Mesendoderm (in vitro differentiated cells): ENCODE measurements at regions not wholly inside any gene's neighbourhood (a gene's known extent, or its start where the extent isn't known, plus 50 kb on each side); places are given as distances from the start of the nearest gene placed in this dataset.

Source experiments
- DNase-seq: peaks from one replicate; pipeline ENCODE4 v3.0.0; 2013
- H2AK5ac ChIP-seq: 2 replicates; pipeline ENCODE4 v1.6.1; 2013; ENCODE audit warnings: low read length, inconsistent platforms
- H2BK120ac ChIP-seq: 2 replicates; pipeline ENCODE4 v1.6.1; 2013; ENCODE audit warnings: low read depth, mild to moderate bottlenecking, low read length, moderate library complexity, mixed read lengths
- H2BK15ac ChIP-seq: replicated peaks from 2 replicates; pipeline ENCODE4 v1.6.1; 2013; ENCODE audit warnings: low read depth, mild to moderate bottlenecking, moderate library complexity
- H2BK5ac ChIP-seq: 2 replicates; pipeline ENCODE4 v1.6.1; 2013; ENCODE audit warnings: low read length, inconsistent platforms
- H3K18ac ChIP-seq: 2 replicates; pipeline ENCODE4 v1.6.1; 2013; ENCODE audit warnings: mild to moderate bottlenecking, low read length, mixed read lengths
- H3K23ac ChIP-seq: one replicate; pipeline ENCODE4 v1.6.1; 2013; ENCODE audit warnings: low read length
- H3K27ac ChIP-seq: 2 replicates; pipeline ENCODE4 v1.5.1; 2013; ENCODE audit warnings: low read depth, mild to moderate bottlenecking, inconsistent platforms, low read length, moderate library complexity
- H3K27me3 ChIP-seq: 2 replicates; pipeline ENCODE4 v1.6.1; 2013; ENCODE audit warnings: low read length, control low read depth, mild to moderate bottlenecking, inconsistent platforms; ENCODE audit not compliant: insufficient read depth, poor library complexity
- H3K36me3 ChIP-seq: 2 replicates; pipeline ENCODE4 v1.6.1; 2013; ENCODE audit warnings: low read length, inconsistent platforms; ENCODE audit not compliant: control insufficient read depth, insufficient read depth
- H3K4ac ChIP-seq: one replicate; pipeline ENCODE4 v1.6.1; 2013; ENCODE audit warnings: low read depth, mild to moderate bottlenecking, low read length, moderate library complexity
- H3K4me1 ChIP-seq: 2 replicates; pipeline ENCODE4 v1.6.1; 2013; ENCODE audit warnings: low read depth, low read length, inconsistent platforms; ENCODE audit not compliant: control insufficient read depth
- H3K4me2 ChIP-seq: 2 replicates; pipeline ENCODE4 v1.6.1; 2013; ENCODE audit warnings: low read length
- H3K4me3 ChIP-seq: 2 replicates; pipeline ENCODE4 v1.5.1; 2013; ENCODE audit warnings: mild to moderate bottlenecking, low read length
- H3K56ac ChIP-seq: one replicate; pipeline ENCODE4 v1.6.1; 2013; ENCODE audit warnings: low read length
- H3K79me1 ChIP-seq: 2 replicates; pipeline ENCODE4 v1.6.1; 2013; ENCODE audit warnings: low read length, inconsistent platforms
- H3K79me2 ChIP-seq: 2 replicates; pipeline ENCODE4 v1.6.1; 2013; ENCODE audit warnings: mild to moderate bottlenecking, low read length; ENCODE audit not compliant: control insufficient read depth, insufficient read depth
- H3K9ac ChIP-seq: 2 replicates; pipeline ENCODE4 v1.6.1; 2013; ENCODE audit warnings: low read length, inconsistent platforms
- H4K5ac ChIP-seq: one replicate; pipeline ENCODE4 v1.6.1; 2013; ENCODE audit warnings: low read length
- H4K8ac ChIP-seq: one replicate; pipeline ENCODE4 v1.6.1; 2013; ENCODE audit warnings: low read depth, mild to moderate bottlenecking, control low read depth, low read length, moderate library complexity
- WGBS: extraction: QIAGEN DNeasy Blood & Tissue Kit; methylation state at CpG from one replicate; pipeline ENCODE4 v1.1.7; 2013; ENCODE audit warnings: low lambda C conversion rate, missing lambda C conversion rate; ENCODE audit not compliant: insufficient coverage; ENCODE audit errors: extremely low coverage; 5-methylcytosine and 5-hydroxymethylcytosine counted together

GRCh38 chr2:187009483-187010239 lies 160.7 kb upstream of the ZSWIM2 start:
- H2BK120ac ChIP-seq: no peak overlapping the region
- H4K5ac ChIP-seq: no peak overlapping the region
- H3K36me3 ChIP-seq: no peaks in the 10 kb centered on the region
- H3K4me3 ChIP-seq: no peak overlapping the region
- H4K8ac ChIP-seq: no peak overlapping the region
- no peak overlapping the region for H2BK5ac ChIP-seq
- no peaks in the 10 kb centered on the region for H3K27me3 ChIP-seq
- H3K56ac ChIP-seq: no peak overlapping the region
- H3K23ac ChIP-seq: no peak overlapping the region
- no peak overlapping the region for H3K4me2 ChIP-seq
- no peaks in the 10 kb centered on the region for H3K79me1 ChIP-seq
- H3K79me2 ChIP-seq: no peaks in the 10 kb centered on the region
- H3K4ac ChIP-seq: no peak overlapping the region
- no peaks in the 10 kb centered on the region for H3K4me1 ChIP-seq
- no peak overlapping the region for H3K9ac ChIP-seq
- no CpG with 5 or more reads among the region's 2 CpGs for WGBS
- no peak overlapping the region for H3K18ac ChIP-seq
- DNase-seq: no peak
- H3K27ac ChIP-seq: no peak overlapping the region
- H2BK15ac ChIP-seq: no peak overlapping the region
- H2AK5ac ChIP-seq: no peak overlapping the region

- no peak overlapping the region for H2AK5ac ChIP-seq
- H3K4ac ChIP-seq: no peak overlapping the region
- H3K27me3 ChIP-seq: no peaks in the 10 kb centered on the region
- H3K4me2 ChIP-seq: no peak overlapping the region
- no peak overlapping the region for H4K8ac ChIP-seq
- H3K23ac ChIP-seq: no peak overlapping the region
- no peak overlapping the region for H2BK5ac ChIP-seq
- no peak for DNase-seq
- no peak overlapping the region for H3K27ac ChIP-seq
- no peaks in the 10 kb centered on the region for H3K79me1 ChIP-seq
- no peak overlapping the region for H3K9ac ChIP-seq
- no peak overlapping the region for H3K4me3 ChIP-seq
- no peak overlapping the region for H3K56ac ChIP-seq
- H3K4me1 ChIP-seq: no peaks in the 10 kb centered on the region
- no peak overlapping the region for H3K18ac ChIP-seq
- no peaks in the 10 kb centered on the region for H3K36me3 ChIP-seq
- H2BK15ac ChIP-seq: no peak overlapping the region
- H4K5ac ChIP-seq: no peak overlapping the region
- H2BK120ac ChIP-seq: no peak overlapping the region
- no peaks in the 10 kb centered on the region for H3K79me2 ChIP-seq
Observed at GRCh38 chr2:187008111-187008510, 159.1 kb upstream of the ZSWIM2 start.

- Histone ChIP-seq H3K56ac (no peak overlapping the region), H3K23ac (no peak overlapping the region), H2BK120ac (no peak overlapping the region), H2AK5ac (no peak overlapping the region), H3K79me2 (no peaks in the 10 kb centered on the region), H2BK5ac (no peak overlapping the region), H3K4ac (no peak overlapping the region), H2BK15ac (no peak overlapping the region), H3K4me3 (no peak overlapping the region), H3K4me1 (no peaks in the 10 kb centered on the region), H3K9ac (no peak overlapping the region), H3K27me3 (no peaks in the 10 kb centered on the region), H4K8ac (no peak overlapping the region), H3K4me2 (no peak overlapping the region), H3K18ac (no peak overlapping the region), H4K5ac (no peak overlapping the region), H3K36me3 (no peaks in the 10 kb centered on the region), H3K79me1 (no peaks in the 10 kb centered on the region), H3K27ac (no peak overlapping the region)
- WGBS: no CpG with 5 or more reads among the region's 1 CpG
- DNase-seq: no peak
Observed at GRCh38 chr2:187003611-187004010, 154.6 kb upstream of the ZSWIM2 start.

- no peak for DNase-seq
- H4K8ac ChIP-seq: no peak overlapping the region
- H3K27ac ChIP-seq: no peak overlapping the region
- H3K27me3 ChIP-seq: no peaks in the 10 kb centered on the region
- H3K36me3 ChIP-seq: no peaks in the 10 kb centered on the region
- H3K56ac ChIP-seq: no peak overlapping the region
- no peak overlapping the region for H2AK5ac ChIP-seq
- H3K79me2 ChIP-seq: no peaks in the 10 kb centered on the region
- no peak overlapping the region for H3K9ac ChIP-seq
- H2BK120ac ChIP-seq: no peak overlapping the region
- H3K23ac ChIP-seq: no peak overlapping the region
- no peak overlapping the region for H3K18ac ChIP-seq
- H2BK5ac ChIP-seq: no peak overlapping the region
- H3K4me1 ChIP-seq: no peaks in the 10 kb centered on the region
- no peak overlapping the region for H3K4ac ChIP-seq
- H3K4me3 ChIP-seq: no peak overlapping the region
- no CpG with 5 or more reads among the region's 32 CpGs for WGBS
- H3K4me2 ChIP-seq: no peak overlapping the region
- H3K79me1 ChIP-seq: no peaks in the 10 kb centered on the region
- no peak overlapping the region for H2BK15ac ChIP-seq
- H4K5ac ChIP-seq: no peak overlapping the region
Observed at GRCh38 chr2:187003038-187003554, 154.1 kb upstream of the ZSWIM2 start.

GRCh38 chr2:187002242-187002641 lies 153.3 kb upstream of the ZSWIM2 start:
- Histone ChIP-seq H3K4me2 (no peak overlapping the region), H3K23ac (no peak overlapping the region), H2BK15ac (no peak overlapping the region), H3K4me3 (no peak overlapping the region), H3K27ac (no peak overlapping the region), H3K9ac (no peak overlapping the region), H3K79me1 (no peaks in the 10 kb centered on the region), H3K4ac (no peak overlapping the region), H3K56ac (no peak overlapping the region), H3K18ac (no peak overlapping the region), H2AK5ac (no peak overlapping the region), H4K8ac (no peak overlapping the region), H3K27me3 (no peaks in the 10 kb centered on the region), H2BK120ac (no peak overlapping the region), H3K79me2 (no peaks in the 10 kb centered on the region), H4K5ac (no peak overlapping the region), H3K4me1 (no peaks in the 10 kb centered on the region), H2BK5ac (no peak overlapping the region), H3K36me3 (no peaks in the 10 kb centered on the region)
- DNase-seq: no peak
- no CpG with 5 or more reads among the region's 18 CpGs for WGBS

- WGBS: no CpG with 5 or more reads among the region's 7 CpGs
- H3K4me1 ChIP-seq: no peaks in the 10 kb centered on the region
Observed at GRCh38 chr2:187001248-187001647, 152.3 kb upstream of the ZSWIM2 start.

More at GRCh38 chr2:187001248-187001647, 152.3 kb upstream of the ZSWIM2 start:
- no peak overlapping the region for H3K18ac ChIP-seq
- H3K79me2 ChIP-seq: no peaks in the 10 kb centered on the region
- no peaks in the 10 kb centered on the region for H3K79me1 ChIP-seq
- H3K9ac ChIP-seq: no peak overlapping the region
- H2BK5ac ChIP-seq: no peak overlapping the region
- no peak overlapping the region for H3K4ac ChIP-seq
- H3K23ac ChIP-seq: no peak overlapping the region
- no peaks in the 10 kb centered on the region for H3K27me3 ChIP-seq
- H2BK120ac ChIP-seq: no peak overlapping the region
- no peak overlapping the region for H3K4me2 ChIP-seq
- no peak overlapping the region for H3K56ac ChIP-seq
- no peak overlapping the region for H4K5ac ChIP-seq
- no peaks in the 10 kb centered on the region for H3K36me3 ChIP-seq
- H2AK5ac ChIP-seq: no peak overlapping the region
- no peak overlapping the region for H3K4me3 ChIP-seq
- no peak overlapping the region for H3K27ac ChIP-seq
- no peak overlapping the region for H2BK15ac ChIP-seq
- no peak for DNase-seq
- H4K8ac ChIP-seq: no peak overlapping the region
